MM.1S (cell line): ENCODE measurements at regions not wholly inside any gene's neighbourhood (a gene's known extent, or its start where the extent isn't known, plus 50 kb on each side); places are given as distances from the start of the nearest gene placed in this dataset.

Experiments
- DNase-seq: peaks from one replicate; pipeline ENCODE4 v3.0.0-alpha.2; 2015
- H2AFZ ChIP-seq: fragments of 300-600 bp; sonication (generic); 2 replicates; pipeline ENCODE4 v1.6.0; 2016; ENCODE audit warnings: antibody characterized with exemption, low read length
- H3F3A ChIP-seq: fragments of 300-600 bp; sonication (generic); 2 replicates; pipeline ENCODE4 v1.6.1; 2016; ENCODE audit warnings: mild to moderate bottlenecking, antibody characterized with exemption, low read length, moderate library complexity, mixed read lengths; ENCODE audit not compliant: insufficient read depth
- H3K27ac ChIP-seq: fragments of 300-600 bp; sonication (generic); 2 replicates; pipeline ENCODE4 v1.5.1; 2016; ENCODE audit warnings: mild to moderate bottlenecking, low read length
- H3K27me3 ChIP-seq: fragments of 300-600 bp; sonication (generic); replicated peaks from 2 replicates; pipeline ENCODE4 v1.6.0; 2016; ENCODE audit warnings: low read length; ENCODE audit not compliant: insufficient read depth
- H3K36me3 ChIP-seq: fragments of 300-600 bp; sonication (generic); replicated peaks from 2 replicates; pipeline ENCODE4 v1.6.1; 2016; ENCODE audit warnings: mild to moderate bottlenecking, low read length, mixed read lengths; ENCODE audit not compliant: insufficient read depth
- H3K4me1 ChIP-seq: fragments of 300-600 bp; sonication (generic); 2 replicates; pipeline ENCODE4 v1.6.1; 2016; ENCODE audit warnings: low read length, mixed read lengths
- H3K4me2 ChIP-seq: fragments of 300-600 bp; sonication (generic); 2 replicates; pipeline ENCODE4 v1.6.0; 2016; ENCODE audit warnings: low read depth, low read length
- H3K4me3 ChIP-seq: fragments of 300-600 bp; sonication (generic); 2 replicates; pipeline ENCODE4 v1.5.1; 2016; ENCODE audit warnings: low read length, mixed read lengths
- H3K79me2 ChIP-seq: fragments of 300-600 bp; sonication (generic); 2 replicates; pipeline ENCODE4 v1.6.1; 2016; ENCODE audit warnings: mixed run types, low read length, mixed read lengths
- H3K9ac ChIP-seq: fragments of 300-600 bp; sonication (generic); 2 replicates; pipeline ENCODE4 v1.6.1; 2016; ENCODE audit warnings: low read length, mixed read lengths
- H3K9me2 ChIP-seq: fragments of 300-600 bp; sonication (generic); replicated peaks from 2 replicates; pipeline ENCODE4 v1.6.1; 2016; ENCODE audit warnings: mild to moderate bottlenecking, low read length, mixed read lengths; ENCODE audit not compliant: insufficient read depth
- H3K9me3 ChIP-seq: fragments of 300-600 bp; sonication (generic); replicated peaks from 2 replicates; pipeline ENCODE4 v1.6.1; 2016; ENCODE audit warnings: mild to moderate bottlenecking, low read length, mixed read lengths; ENCODE audit not compliant: insufficient read depth
- H4K20me1 ChIP-seq: fragments of 300-600 bp; sonication (generic); 2 replicates; pipeline ENCODE4 v1.6.1; 2016; ENCODE audit warnings: mild to moderate bottlenecking, low read length, moderate library complexity, mixed read lengths; ENCODE audit not compliant: insufficient read depth
- CTCF ChIP-seq: fragments of 300-600 bp; sonication (generic); IDR thresholded peaks from 2 replicates; pipeline ENCODE4 v1.5.1; 2016; ENCODE audit warnings: antibody characterized with exemption, low read length, mixed read lengths
- EZH2 ChIP-seq: fragments of 300-600 bp; sonication (generic); optimal IDR thresholded peaks from 2 replicates; pipeline ENCODE3; 2017; ENCODE audit warnings: low read depth, mild to moderate bottlenecking, antibody characterized with exemption, low read length, mixed read lengths
- EZH2phosphoT487 ChIP-seq: fragments of 300-600 bp; sonication (generic); IDR thresholded peaks from 2 replicates; pipeline ENCODE4 v1.6.1; 2018; ENCODE audit warnings: antibody characterized with exemption, low read length

GRCh38 chr5:28877050-28877449, 1838.7 kb upstream of the CDH9 start:
- no peak overlapping the region for H2AFZ ChIP-seq
- no peak overlapping the region for H3K4me2 ChIP-seq
- no peak for DNase-seq
- no peaks in the 10 kb centered on the region for H4K20me1 ChIP-seq
- H3K27me3 ChIP-seq, result no peaks in the 10 kb centered on the region
- no peaks in the 10 kb centered on the region for H3K9me2 ChIP-seq
- H3F3A ChIP-seq, result no peaks in the 10 kb centered on the region
- H3K27ac ChIP-seq, result no peak overlapping the region
- no peak overlapping the region for H3K9ac ChIP-seq
- no peaks in the 10 kb centered on the region for H3K79me2 ChIP-seq
- TF ChIP-seq CTCF (no peak), EZH2 (no peak), EZH2phosphoT487 (no peak)
- H3K4me3 ChIP-seq, result no peak overlapping the region
- H3K9me3 ChIP-seq, result no peaks in the 10 kb centered on the region
- no peaks in the 10 kb centered on the region for H3K4me1 ChIP-seq
- H3K36me3 ChIP-seq, result no peaks in the 10 kb centered on the region

- no peaks in the 10 kb centered on the region for H3K27me3 ChIP-seq
- H3K4me1 ChIP-seq, result no peaks in the 10 kb centered on the region
- no peaks in the 10 kb centered on the region for H3K9me3 ChIP-seq
- no peak for TF ChIP-seq CTCF
- TF ChIP-seq EZH2phosphoT487, result no peak
- no peak for TF ChIP-seq EZH2
- H2AFZ ChIP-seq, result no peak overlapping the region
- no peaks in the 10 kb centered on the region for H4K20me1 ChIP-seq
- H3K79me2 ChIP-seq, result no peaks in the 10 kb centered on the region
- H3K27ac ChIP-seq, result no peak overlapping the region
- H3K4me3 ChIP-seq, result no peak overlapping the region
- DNase-seq, result no peak
- no peaks in the 10 kb centered on the region for H3F3A ChIP-seq
- no peaks in the 10 kb centered on the region for H3K36me3 ChIP-seq
- no peak overlapping the region for H3K9ac ChIP-seq
- no peak overlapping the region for H3K4me2 ChIP-seq
- H3K9me2 ChIP-seq, result no peaks in the 10 kb centered on the region
Measured at GRCh38 chr5:28864006-28864405, 1825.6 kb upstream of the CDH9 start.

- Histone ChIP-seq H3K9me2 (no peaks in the 10 kb centered on the region), H3K27ac (no peak overlapping the region), H3K4me2 (no peak overlapping the region), H3K36me3 (no peaks in the 10 kb centered on the region), H3K4me1 (no peaks in the 10 kb centered on the region), H4K20me1 (no peaks in the 10 kb centered on the region), H3K79me2 (no peaks in the 10 kb centered on the region), H3K4me3 (no peak overlapping the region), H3K9me3 (no peaks in the 10 kb centered on the region), H3K27me3 (no peaks in the 10 kb centered on the region), H3K9ac (no peak overlapping the region), H2AFZ (no peak overlapping the region), H3F3A (no peaks in the 10 kb centered on the region)
- TF ChIP-seq EZH2phosphoT487, result no peak
- no peak for TF ChIP-seq CTCF
- no peak for TF ChIP-seq EZH2
- no peak for DNase-seq
Measured at GRCh38 chr5:28862860-28863196, 1824.4 kb upstream of the CDH9 start.
